ENCODE measurements at regions not wholly inside any gene's neighbourhood (a gene's known extent, or its start where the extent isn't known, plus 50 kb on each side); places are given as distances from the start of the nearest gene placed in this dataset.

GRCh38 chrY:19058831-19059370, 285.4 kb upstream of the HSFY2 start:
- no peak for TF ChIP-seq REST (IDR thresholded peaks at IDR 0.05)
- no peak for TF ChIP-seq ZBTB33 (IDR thresholded peaks at IDR 0.05)

Measured in liver (tissue), 1 donor.